C4-2B (cell line): ENCODE measurements at regions not wholly inside any gene's neighbourhood (a gene's known extent, or its start where the extent isn't known, plus 50 kb on each side); places are given as distances from the start of the nearest gene placed in this dataset.

Source experiments
- ZFX ChIP-seq: fragments of 450-650 bp; IDR thresholded peaks from 2 replicates; pipeline ENCODE4 v1.6.1; 2017
- TF ChIP-seq, protein P1 (sequence below): fragments of 450-650 bp; conservative IDR thresholded peaks from 2 replicates; pipeline ENCODE4 v1.5.1; 2017; ENCODE audit warnings: mild to moderate bottlenecking

DNA sequence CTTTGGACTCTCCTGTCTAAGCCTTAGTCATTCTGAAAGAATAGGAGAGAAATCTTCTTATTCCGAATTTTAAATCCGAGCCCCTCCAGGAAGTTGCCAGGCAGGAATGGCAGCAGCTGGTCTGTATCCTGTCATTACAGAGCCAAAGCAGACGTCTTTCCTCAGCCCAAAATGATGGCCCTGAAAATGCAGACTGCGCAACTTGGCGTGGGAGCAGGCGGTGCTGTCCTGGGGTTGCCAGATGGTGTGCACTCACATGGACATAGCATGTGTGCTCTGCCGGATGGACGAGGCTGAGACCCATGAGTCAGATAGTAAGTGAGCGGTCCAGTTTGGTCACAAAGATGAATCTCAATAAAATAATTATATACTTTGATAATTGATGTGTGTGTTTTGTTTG is 410.4 kb downstream of the KCTD16 start:
- TF ChIP-seq, protein P1, sequence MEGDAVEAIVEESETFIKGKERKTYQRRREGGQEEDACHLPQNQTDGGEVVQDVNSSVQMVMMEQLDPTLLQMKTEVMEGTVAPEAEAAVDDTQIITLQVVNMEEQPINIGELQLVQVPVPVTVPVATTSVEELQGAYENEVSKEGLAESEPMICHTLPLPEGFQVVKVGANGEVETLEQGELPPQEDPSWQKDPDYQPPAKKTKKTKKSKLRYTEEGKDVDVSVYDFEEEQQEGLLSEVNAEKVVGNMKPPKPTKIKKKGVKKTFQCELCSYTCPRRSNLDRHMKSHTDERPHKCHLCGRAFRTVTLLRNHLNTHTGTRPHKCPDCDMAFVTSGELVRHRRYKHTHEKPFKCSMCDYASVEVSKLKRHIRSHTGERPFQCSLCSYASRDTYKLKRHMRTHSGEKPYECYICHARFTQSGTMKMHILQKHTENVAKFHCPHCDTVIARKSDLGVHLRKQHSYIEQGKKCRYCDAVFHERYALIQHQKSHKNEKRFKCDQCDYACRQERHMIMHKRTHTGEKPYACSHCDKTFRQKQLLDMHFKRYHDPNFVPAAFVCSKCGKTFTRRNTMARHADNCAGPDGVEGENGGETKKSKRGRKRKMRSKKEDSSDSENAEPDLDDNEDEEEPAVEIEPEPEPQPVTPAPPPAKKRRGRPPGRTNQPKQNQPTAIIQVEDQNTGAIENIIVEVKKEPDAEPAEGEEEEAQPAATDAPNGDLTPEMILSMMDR = no peak
- no peak for TF ChIP-seq ZFX
